ENCODE measurements at regions not wholly inside any gene's neighbourhood (a gene's known extent, or its start where the extent isn't known, plus 50 kb on each side); places are given as distances from the start of the nearest gene placed in this dataset.

GRCh38 chr13:65915195-65915594 lies 1314.9 kb downstream of the PCDH9 start:
- Histone ChIP-seq H3K27me3 (ENCODE audit: control insufficient read depth in 5 of 5, insufficient read depth in 4 of 5, low read length in 5 of 5) (no peaks in the 10 kb centered on the region), H3K27ac (ENCODE audit: low read depth, low read length) (no peak overlapping the region), H3K9ac (ENCODE audit: low read length in 5 of 5) (no peak overlapping the region), H3K4me1 (ENCODE audit: control insufficient read depth in 5 of 5, insufficient read depth in 5 of 5, low read length in 5 of 5) (peaks cover 0 to 21% (median 7%) of the 10 kb centered on the region in 5 donors), H3K4me3 (ENCODE audit: low read depth in 1 of 5, low read length in 5 of 5) (no peak overlapping the region), H3K36me3 (ENCODE audit: control insufficient read depth in 5 of 5, insufficient read depth in 5 of 5, low read length in 5 of 5) (no peaks in the 10 kb centered on the region), H3K9me3 (ENCODE audit: control insufficient read depth in 5 of 5, low read length in 5 of 5) (no peaks in the 10 kb centered on the region)

GRCh38 chr13:65914716-65915115 lies 1315.4 kb downstream of the PCDH9 start:
- Histone ChIP-seq H3K27ac (ENCODE audit: low read depth, low read length) (no peak overlapping the region), H3K36me3 (ENCODE audit: control insufficient read depth in 5 of 5, insufficient read depth in 5 of 5, low read length in 5 of 5) (no peaks in the 10 kb centered on the region), H3K9ac (ENCODE audit: low read length in 5 of 5) (no peak overlapping the region), H3K27me3 (ENCODE audit: control insufficient read depth in 5 of 5, insufficient read depth in 4 of 5, low read length in 5 of 5) (no peaks in the 10 kb centered on the region), H3K4me3 (ENCODE audit: low read depth in 1 of 5, low read length in 5 of 5) (no peak overlapping the region), H3K4me1 (ENCODE audit: control insufficient read depth in 5 of 5, insufficient read depth in 5 of 5, low read length in 5 of 5) (peaks cover 0 to 21% (median 7%) of the 10 kb centered on the region in 5 donors), H3K9me3 (ENCODE audit: control insufficient read depth in 5 of 5, low read length in 5 of 5) (no peaks in the 10 kb centered on the region)

- peaks cover 0 to 21% (median 7%) of the 10 kb centered on the region in 5 donors for H3K4me1 ChIP-seq (ENCODE audit: control insufficient read depth in 5 of 5, insufficient read depth in 5 of 5, low read length in 5 of 5)
- peaks cover 0 to 7% (median 0%) of the 10 kb centered on the region in 5 donors for H3K9me3 ChIP-seq (ENCODE audit: control insufficient read depth in 5 of 5, low read length in 5 of 5)
- no peak overlapping the region for H3K4me3 ChIP-seq (ENCODE audit: low read depth in 1 of 5, low read length in 5 of 5)
- no peak overlapping the region for H3K9ac ChIP-seq (ENCODE audit: low read length in 5 of 5)
- no peak overlapping the region for H3K27ac ChIP-seq (ENCODE audit: low read depth, low read length)
- H3K27me3 ChIP-seq (ENCODE audit: control insufficient read depth in 5 of 5, insufficient read depth in 4 of 5, low read length in 5 of 5): no peaks in the 10 kb centered on the region
- no peaks in the 10 kb centered on the region for H3K36me3 ChIP-seq (ENCODE audit: control insufficient read depth in 5 of 5, insufficient read depth in 5 of 5, low read length in 5 of 5)
Observed at GRCh38 chr13:65913173-65913572, 1317.0 kb downstream of the PCDH9 start.

GRCh38 chr13:65912516-65912915 lies 1317.6 kb downstream of the PCDH9 start:
- Histone ChIP-seq H3K4me1 (ENCODE audit: control insufficient read depth in 5 of 5, insufficient read depth in 5 of 5, low read length in 5 of 5) (peaks cover 0 to 21% (median 7%) of the 10 kb centered on the region in 5 donors), H3K27me3 (ENCODE audit: control insufficient read depth in 5 of 5, insufficient read depth in 4 of 5, low read length in 5 of 5) (no peaks in the 10 kb centered on the region), H3K36me3 (ENCODE audit: control insufficient read depth in 5 of 5, insufficient read depth in 5 of 5, low read length in 5 of 5) (no peaks in the 10 kb centered on the region), H3K9me3 (ENCODE audit: control insufficient read depth in 5 of 5, low read length in 5 of 5) (peaks cover 0 to 7% (median 4%) of the 10 kb centered on the region in 5 donors), H3K9ac (ENCODE audit: low read length in 5 of 5) (no peak overlapping the region), H3K4me3 (ENCODE audit: low read depth in 1 of 5, low read length in 5 of 5) (no peak overlapping the region), H3K27ac (ENCODE audit: low read depth, low read length) (peak overlapping the region; percentile 33)

- no peaks in the 10 kb centered on the region for H3K27me3 ChIP-seq (ENCODE audit: control insufficient read depth in 5 of 5, insufficient read depth in 4 of 5, low read length in 5 of 5)
- H3K9me3 ChIP-seq (ENCODE audit: control insufficient read depth in 5 of 5, low read length in 5 of 5): peaks cover 0 to 7% (median 5%) of the 10 kb centered on the region in 5 donors
- H3K36me3 ChIP-seq (ENCODE audit: control insufficient read depth in 5 of 5, insufficient read depth in 5 of 5, low read length in 5 of 5): no peaks in the 10 kb centered on the region
- H3K9ac ChIP-seq (ENCODE audit: low read length in 5 of 5): no peak overlapping the region
- peaks cover 0 to 21% (median 7%) of the 10 kb centered on the region in 5 donors for H3K4me1 ChIP-seq (ENCODE audit: control insufficient read depth in 5 of 5, insufficient read depth in 5 of 5, low read length in 5 of 5)
- H3K27ac ChIP-seq (ENCODE audit: low read depth, low read length): peak overlapping the region; percentile 17
- H3K4me3 ChIP-seq (ENCODE audit: low read depth in 1 of 5, low read length in 5 of 5): no peak overlapping the region
Observed at GRCh38 chr13:65911546-65912193, 1318.5 kb downstream of the PCDH9 start.

GRCh38 chr13:65909501-65909900 lies 1320.6 kb downstream of the PCDH9 start:
- H3K27ac ChIP-seq (ENCODE audit: low read depth, low read length): no peak overlapping the region
- H3K4me1 ChIP-seq (ENCODE audit: control insufficient read depth in 5 of 5, insufficient read depth in 5 of 5, low read length in 5 of 5): peaks cover 0 to 10% (median 7%) of the 10 kb centered on the region in 5 donors
- no peaks in the 10 kb centered on the region for H3K27me3 ChIP-seq (ENCODE audit: control insufficient read depth in 5 of 5, insufficient read depth in 4 of 5, low read length in 5 of 5)
- no peaks in the 10 kb centered on the region for H3K36me3 ChIP-seq (ENCODE audit: control insufficient read depth in 5 of 5, insufficient read depth in 5 of 5, low read length in 5 of 5)
- no peak overlapping the region for H3K4me3 ChIP-seq (ENCODE audit: low read depth in 1 of 5, low read length in 5 of 5)
- H3K9me3 ChIP-seq (ENCODE audit: control insufficient read depth in 5 of 5, low read length in 5 of 5): peaks cover 0 to 7% (median 5%) of the 10 kb centered on the region in 5 donors
- no peak overlapping the region for H3K9ac ChIP-seq (ENCODE audit: low read length in 5 of 5)

GRCh38 chr13:65907666-65908525 lies 1322.2 kb downstream of the PCDH9 start:
- Histone ChIP-seq H3K4me3 (ENCODE audit: low read depth in 1 of 5, low read length in 5 of 5) (no peak overlapping the region), H3K9ac (ENCODE audit: low read length in 5 of 5) (no peak overlapping the region), H3K27me3 (ENCODE audit: control insufficient read depth in 5 of 5, insufficient read depth in 4 of 5, low read length in 5 of 5) (no peaks in the 10 kb centered on the region), H3K9me3 (ENCODE audit: control insufficient read depth in 5 of 5, low read length in 5 of 5) (peaks cover 0 to 7% (median 5%) of the 10 kb centered on the region in 5 donors), H3K4me1 (ENCODE audit: control insufficient read depth in 5 of 5, insufficient read depth in 5 of 5, low read length in 5 of 5) (peaks cover 0 to 2% (median 2%) of the 10 kb centered on the region in 5 donors), H3K36me3 (ENCODE audit: control insufficient read depth in 5 of 5, insufficient read depth in 5 of 5, low read length in 5 of 5) (no peaks in the 10 kb centered on the region), H3K27ac (ENCODE audit: low read depth, low read length) (no peak overlapping the region)

GRCh38 chr13:65901723-65902122 lies 1328.4 kb downstream of the PCDH9 start:
- Histone ChIP-seq H3K27ac (ENCODE audit: low read depth, low read length) (no peak overlapping the region), H3K9ac (ENCODE audit: low read length in 5 of 5) (no peak overlapping the region), H3K4me3 (ENCODE audit: low read depth in 1 of 5, low read length in 5 of 5) (no peak overlapping the region), H3K27me3 (ENCODE audit: control insufficient read depth in 5 of 5, insufficient read depth in 4 of 5, low read length in 5 of 5) (no peaks in the 10 kb centered on the region), H3K36me3 (ENCODE audit: control insufficient read depth in 5 of 5, insufficient read depth in 5 of 5, low read length in 5 of 5) (no peaks in the 10 kb centered on the region), H3K9me3 (ENCODE audit: control insufficient read depth in 5 of 5, low read length in 5 of 5) (peaks cover 0 to 2% (median 0%) of the 10 kb centered on the region in 5 donors), H3K4me1 (ENCODE audit: control insufficient read depth in 5 of 5, insufficient read depth in 5 of 5, low read length in 5 of 5) (no peaks in the 10 kb centered on the region)

GRCh38 chr13:65894049-65894448 lies 1336.1 kb downstream of the PCDH9 start:
- no peak overlapping the region for H3K27ac ChIP-seq (ENCODE audit: low read depth, low read length)
- no peak overlapping the region for H3K4me3 ChIP-seq (ENCODE audit: low read depth in 1 of 5, low read length in 5 of 5)
- no peak overlapping the region for H3K9ac ChIP-seq (ENCODE audit: low read length in 5 of 5)
- no peaks in the 10 kb centered on the region for H3K4me1 ChIP-seq (ENCODE audit: control insufficient read depth in 5 of 5, insufficient read depth in 5 of 5, low read length in 5 of 5)
- no peaks in the 10 kb centered on the region for H3K36me3 ChIP-seq (ENCODE audit: control insufficient read depth in 5 of 5, insufficient read depth in 5 of 5, low read length in 5 of 5)
- H3K9me3 ChIP-seq (ENCODE audit: control insufficient read depth in 5 of 5, low read length in 5 of 5): no peaks in the 10 kb centered on the region
- no peaks in the 10 kb centered on the region for H3K27me3 ChIP-seq (ENCODE audit: control insufficient read depth in 5 of 5, insufficient read depth in 4 of 5, low read length in 5 of 5)

- Histone ChIP-seq H3K9ac (ENCODE audit: low read length in 5 of 5) (no peak overlapping the region), H3K4me3 (ENCODE audit: low read depth in 1 of 5, low read length in 5 of 5) (no peak overlapping the region), H3K27ac (ENCODE audit: low read depth, low read length) (no peak overlapping the region)
Observed at GRCh38 chr13:65892859-65893258, 1337.3 kb downstream of the PCDH9 start.

More at GRCh38 chr13:65892859-65893258, 1337.3 kb downstream of the PCDH9 start:
- no peaks in the 10 kb centered on the region for H3K27me3 ChIP-seq (ENCODE audit: control insufficient read depth in 5 of 5, insufficient read depth in 4 of 5, low read length in 5 of 5)
- H3K36me3 ChIP-seq (ENCODE audit: control insufficient read depth in 5 of 5, insufficient read depth in 5 of 5, low read length in 5 of 5): no peaks in the 10 kb centered on the region
- no peaks in the 10 kb centered on the region for H3K9me3 ChIP-seq (ENCODE audit: control insufficient read depth in 5 of 5, low read length in 5 of 5)
- H3K4me1 ChIP-seq (ENCODE audit: control insufficient read depth in 5 of 5, insufficient read depth in 5 of 5, low read length in 5 of 5): no peaks in the 10 kb centered on the region
